NB4 (cell line): ENCODE measurements at regions not wholly inside any gene's neighbourhood (a gene's known extent, or its start where the extent isn't known, plus 50 kb on each side); places are given as distances from the start of the nearest gene placed in this dataset.

ENCODE experiments used
- CTCF ChIP-seq: IDR thresholded peaks from one replicate; pipeline ENCODE4 v1.5.1; 2012; ENCODE audit warnings: low read depth, low read length
- POLR2A ChIP-seq: IDR thresholded peaks from 2 replicates; pipeline ENCODE4 v1.6.1; 2011; ENCODE audit warnings: mild to moderate bottlenecking; ENCODE audit not compliant: insufficient read length; ENCODE audit errors: extremely low read depth

GRCh38 chr4:125498981-125499380 is 184.2 kb downstream of the FAT4 start:
- no peak for TF ChIP-seq CTCF
- no peak for TF ChIP-seq POLR2A
